ENCODE measurements at regions not wholly inside any gene's neighbourhood (a gene's known extent, or its start where the extent isn't known, plus 50 kb on each side); places are given as distances from the start of the nearest gene placed in this dataset.

GRCh38 chr14:82850576-82850975 lies 1316.9 kb upstream of the SEL1L start:
- no peak for TF ChIP-seq REST (IDR thresholded peaks at IDR 0.05; ENCODE audit: insufficient read depth in 1 of 2, low read depth in 2 of 2, low read length in 2 of 2)
- no peak for TF ChIP-seq POLR2AphosphoS5 (IDR thresholded peaks at IDR 0.05; ENCODE audit: low read depth, low read length)
- no peak for TF ChIP-seq SIN3A (IDR thresholded peaks at IDR 0.05; ENCODE audit: borderline replicate concordance, insufficient read depth, low read length)
